ENCODE measurements at regions not wholly inside any gene's neighbourhood (a gene's known extent, or its start where the extent isn't known, plus 50 kb on each side); places are given as distances from the start of the nearest gene placed in this dataset.
"Not testable (repeated sequence)": the region's sequence is repeated elsewhere in the genome, so short reads cannot be mapped to it uniquely, and the experiment has no call there.

DNA sequence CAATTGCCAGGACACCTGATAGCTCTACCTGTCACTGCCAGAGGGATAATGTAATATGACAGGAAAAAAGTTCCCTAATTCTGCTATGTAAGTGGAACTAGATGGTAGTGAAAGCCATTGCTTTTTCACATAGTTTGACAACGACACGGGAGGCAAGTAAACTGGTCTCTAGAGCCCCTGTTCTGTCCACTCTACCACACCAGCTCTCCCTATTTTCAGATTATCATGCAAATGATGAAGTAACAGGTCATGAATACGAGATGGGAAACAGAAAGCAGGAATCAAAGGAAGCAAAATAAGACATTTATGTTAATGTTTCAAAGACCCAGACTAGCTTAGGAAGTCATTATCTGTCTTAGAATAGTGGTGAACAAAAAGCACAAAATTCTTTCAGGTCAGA, 56.2 kb downstream of the TAF11L14 start:
- DNase-seq = no peak

DNA sequence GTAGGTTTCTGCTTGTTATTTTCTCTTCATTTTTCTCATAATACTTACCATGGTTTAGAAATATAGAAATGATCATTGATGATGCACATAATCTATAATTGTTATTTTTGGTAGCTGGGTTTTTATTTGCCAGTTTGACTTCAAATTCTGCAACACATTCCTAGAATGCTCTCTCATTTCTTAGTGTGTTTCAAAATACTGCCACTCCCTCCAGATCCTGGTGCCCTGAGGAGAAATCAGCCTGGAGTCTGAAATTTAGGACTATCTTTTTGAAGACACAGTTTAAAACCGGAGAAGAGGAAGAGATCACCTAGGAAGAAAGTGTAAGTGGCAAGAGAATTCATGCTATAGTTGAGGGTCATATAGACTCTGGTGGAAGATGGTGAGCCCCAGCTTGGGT, 57.5 kb downstream of the TAF11L14 start:
- no peak for DNase-seq

DNA sequence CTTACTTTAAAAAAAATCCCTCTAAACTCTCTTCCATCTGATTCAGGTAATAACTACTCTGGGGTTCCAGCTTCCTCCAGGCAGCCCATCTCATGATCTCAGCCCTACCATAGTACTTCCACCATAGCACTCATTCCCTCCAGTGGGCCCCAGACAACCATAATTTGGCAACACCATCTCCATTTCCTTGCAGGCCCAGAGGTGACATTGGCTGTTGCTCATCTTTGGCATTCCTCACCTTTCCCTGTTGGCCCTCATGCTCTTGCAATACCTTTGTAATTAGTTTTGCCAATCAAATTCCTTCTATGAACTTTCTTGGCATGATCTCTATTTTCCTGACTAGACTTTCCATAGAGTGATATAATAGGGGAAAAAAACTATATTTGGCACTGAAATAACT, 60.1 kb downstream of the TAF11L14 start:
- DNase-seq = no peak

DNA sequence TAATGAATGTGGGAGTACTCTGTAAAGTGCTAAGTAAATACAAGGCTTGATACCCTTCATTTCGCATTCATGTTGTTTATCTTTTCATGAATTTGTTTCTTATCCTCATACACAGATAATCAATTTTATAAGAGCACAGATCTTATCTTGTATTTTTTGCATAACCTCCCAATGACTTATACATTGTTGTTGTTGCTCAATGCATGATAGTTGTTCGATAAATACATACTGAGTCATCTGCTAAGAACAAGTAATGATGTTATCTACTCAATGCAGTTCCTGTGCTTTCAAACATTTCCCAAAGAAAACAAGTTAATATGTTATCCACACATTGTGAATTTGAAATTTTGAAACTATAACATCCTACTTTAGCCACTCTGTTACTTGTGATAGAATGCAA, 60.7 kb downstream of the TAF11L14 start:
- DNase-seq = no peak

DNA sequence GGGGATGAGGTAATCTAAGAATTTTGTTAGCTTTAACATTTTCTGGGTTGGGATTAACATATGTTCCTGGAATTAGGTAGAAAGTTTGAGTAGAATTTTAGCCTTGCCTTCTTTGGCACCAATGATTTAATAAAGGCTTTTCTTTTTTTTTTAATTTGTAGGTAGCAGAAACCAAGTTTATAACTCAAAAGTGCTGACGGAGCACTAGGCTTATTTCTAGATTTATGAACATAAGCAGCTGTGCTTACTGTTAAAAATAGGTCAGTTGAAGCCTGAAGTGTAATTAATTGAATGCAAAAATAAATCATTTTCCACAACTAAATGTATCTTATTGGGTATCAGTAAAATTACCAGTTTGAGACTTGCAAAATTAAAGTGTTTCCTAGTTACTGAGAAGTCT, 62.4 kb downstream of the TAF11L14 start:
- DNase-seq = no peak

DNA sequence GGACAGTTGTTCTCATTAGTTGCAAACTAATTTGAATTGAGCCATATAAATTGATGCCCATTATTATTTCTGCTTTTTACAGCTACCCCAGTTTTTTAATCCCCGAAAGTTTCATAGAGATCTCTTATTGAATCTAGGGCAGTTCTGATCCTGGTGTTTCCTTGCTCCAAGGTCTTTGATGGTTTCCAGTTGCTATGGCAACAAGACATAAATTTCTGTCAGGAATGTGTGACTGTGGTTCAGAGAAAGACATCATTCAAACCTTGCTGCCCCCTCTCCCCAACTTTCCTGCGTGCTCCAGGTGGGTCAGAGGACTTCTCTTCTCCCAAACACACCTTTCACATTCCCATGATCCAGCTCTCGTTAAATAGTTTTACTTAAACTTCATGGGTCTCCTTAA, 63.4 kb downstream of the TAF11L14 start:
- no peak for DNase-seq

DNA sequence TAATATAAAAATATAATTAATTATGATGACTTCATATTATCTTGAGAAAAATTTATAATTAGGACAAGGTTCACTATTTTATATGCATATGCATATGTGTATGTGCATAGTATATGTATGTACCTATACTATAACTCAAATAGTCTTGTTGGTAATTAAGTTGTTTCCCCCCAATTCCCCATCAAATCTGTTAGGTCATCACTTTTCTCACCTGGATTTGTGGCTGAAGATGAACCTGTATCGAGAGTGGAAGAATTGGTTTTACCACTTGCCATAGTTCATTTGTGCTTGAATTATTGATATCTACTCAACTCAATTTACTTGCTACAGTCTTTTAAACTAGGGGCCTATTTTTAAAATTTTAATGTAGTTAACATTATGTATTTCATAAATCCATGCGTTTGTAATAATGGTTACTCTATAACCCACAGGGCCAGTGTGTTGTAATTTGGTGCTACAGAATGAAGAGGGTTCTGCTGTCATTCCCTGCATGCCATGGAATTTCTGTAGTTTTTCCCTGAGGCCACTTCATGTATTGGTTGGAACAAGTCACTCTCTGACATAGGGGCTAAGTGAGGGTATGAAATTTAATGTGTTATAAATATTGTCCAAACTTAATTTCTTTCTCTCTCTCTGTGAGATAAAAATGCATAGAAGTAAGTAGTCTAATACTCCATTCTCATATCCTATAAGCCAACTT, 74.9 kb downstream of the TAF11L14 start:
- DNase-seq = no peak

DNA sequence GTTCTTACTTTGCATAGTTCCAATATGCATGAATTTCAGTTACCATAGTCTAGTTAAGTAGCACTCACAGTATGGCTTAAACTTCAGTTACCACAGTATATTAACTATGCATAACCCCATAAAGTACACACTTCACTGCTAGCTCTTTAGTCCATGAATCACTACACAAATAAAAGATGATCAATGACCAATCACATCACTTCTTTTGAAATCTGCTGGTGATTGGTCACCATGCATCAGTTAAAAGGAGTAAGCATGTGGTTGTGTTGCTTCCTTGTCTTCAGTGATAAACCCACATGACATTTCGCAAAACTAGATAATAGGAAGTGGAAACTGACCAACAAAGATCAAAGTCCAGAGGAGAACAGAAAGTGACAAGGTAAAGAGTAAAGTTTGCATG, 79.0 kb downstream of the TAF11L14 start:
- no peak for DNase-seq

DNA sequence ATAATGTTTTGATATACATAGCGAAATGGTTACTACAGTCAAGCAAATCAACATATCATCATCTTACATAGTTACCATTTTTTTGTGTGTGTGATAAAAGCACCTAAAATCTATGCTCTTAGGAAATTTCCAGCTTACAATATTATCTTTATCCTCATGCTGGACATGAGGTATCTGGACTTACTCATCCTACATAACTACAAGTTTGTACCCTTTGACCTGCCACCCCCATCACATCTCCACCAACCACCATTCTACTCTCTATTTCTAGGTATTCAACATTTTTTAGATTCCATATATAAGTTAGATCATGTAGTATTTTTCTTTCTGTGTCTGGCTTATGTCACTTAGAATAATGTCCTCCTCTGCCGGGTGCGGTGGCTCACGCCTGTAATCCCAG, 79.9 kb downstream of the TAF11L14 start:
- no peak for DNase-seq

DNA sequence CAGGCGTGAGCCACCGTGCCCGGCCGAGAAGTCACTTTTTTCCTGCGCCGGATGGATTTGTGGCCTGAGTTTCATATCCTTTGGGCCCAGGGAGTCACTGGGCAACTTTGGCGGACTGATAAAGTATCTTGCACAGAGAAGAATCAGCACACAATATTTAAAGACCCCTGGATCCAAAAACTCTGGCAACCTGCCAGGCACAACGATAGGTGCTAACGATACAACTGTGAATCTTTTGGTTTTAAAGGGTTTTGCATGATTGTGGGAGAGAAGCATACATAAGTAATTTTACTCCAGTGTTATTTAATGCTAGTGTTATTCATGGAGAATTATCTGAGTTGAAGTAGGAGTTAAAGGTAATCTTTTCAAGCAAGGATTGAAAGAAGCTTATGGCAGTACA, 85.3 kb downstream of the TAF11L14 start:
- DNase-seq = no peak

DNA sequence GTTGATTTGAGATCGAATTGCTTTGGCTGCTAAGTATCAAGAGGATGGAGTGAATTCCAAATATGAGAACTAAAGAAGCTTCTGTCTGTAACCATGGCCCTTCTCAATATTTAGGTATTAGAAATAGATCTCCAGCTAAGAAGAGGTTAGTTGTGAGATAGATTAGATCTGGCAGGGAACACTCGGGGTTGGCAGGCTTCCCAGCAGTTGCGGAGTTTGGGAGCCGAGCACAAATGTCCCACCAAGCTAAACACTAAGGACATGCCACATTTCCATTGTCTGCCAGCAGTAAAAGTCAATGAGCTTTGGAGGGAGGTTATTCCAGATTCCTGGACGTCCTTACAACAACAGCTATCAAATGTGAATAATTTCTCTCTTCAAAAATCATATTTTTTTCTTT, 85.8 kb downstream of the TAF11L14 start:
- no peak for DNase-seq

DNA sequence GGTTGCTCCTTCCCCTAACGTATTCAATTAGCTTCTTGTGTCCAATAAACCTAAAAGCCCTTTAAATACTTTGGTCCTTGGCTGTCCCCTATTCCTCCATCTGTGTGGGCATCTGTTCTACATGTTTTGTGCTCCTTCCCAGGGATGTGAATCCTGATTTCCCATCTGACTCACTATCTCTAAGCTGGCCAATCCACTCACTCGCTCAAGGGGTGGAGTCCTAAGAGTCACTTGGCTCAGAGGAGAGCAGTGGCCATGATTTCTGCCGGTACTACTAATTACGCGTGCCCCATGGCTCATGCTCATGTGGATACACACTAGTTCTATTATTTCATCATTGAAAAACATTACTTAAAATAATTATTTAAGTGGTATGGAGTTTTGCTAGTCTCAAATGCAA, 89.6 kb downstream of the TAF11L14 start:
- DNase-seq = no peak

DNA sequence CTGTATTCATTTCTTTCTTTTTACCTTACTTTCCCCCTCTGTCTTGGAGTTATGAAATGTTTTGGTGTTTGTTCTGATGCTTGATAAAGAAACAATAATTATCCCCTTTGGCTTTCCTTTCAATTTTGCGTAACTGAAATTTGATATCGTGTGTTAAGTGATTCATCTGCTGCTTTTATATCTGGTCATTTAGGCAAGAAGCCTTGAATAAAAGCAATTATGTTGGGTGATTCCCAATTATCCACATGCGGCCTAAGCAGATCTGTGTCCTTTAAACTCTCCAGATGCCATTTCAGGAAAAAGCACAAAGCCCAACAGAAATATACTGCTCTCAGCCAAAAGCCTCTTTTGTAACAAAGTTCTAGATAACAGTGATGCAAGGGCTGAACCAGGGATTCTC, 92.8 kb downstream of the TAF11L14 start:
- DNase-seq = peak; percentile 17

DNA sequence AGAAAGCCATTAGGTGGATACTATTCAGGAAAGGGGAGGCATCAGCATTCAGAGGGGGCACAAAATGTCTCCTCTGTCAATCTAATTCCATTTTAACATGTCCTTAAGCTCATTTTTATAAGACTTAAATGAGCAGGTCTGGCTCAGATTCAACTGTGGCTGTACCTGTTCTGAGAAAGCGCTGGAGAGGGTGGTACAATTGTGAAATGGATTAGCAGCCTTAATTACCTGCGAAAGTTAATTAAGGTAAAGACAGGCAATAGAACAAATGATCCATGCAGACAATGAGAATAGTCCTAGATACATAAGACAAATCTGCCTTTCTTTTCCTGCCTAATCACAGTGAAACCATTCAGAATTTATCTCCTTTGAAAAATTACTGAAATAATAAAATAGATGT, 96.2 kb downstream of the TAF11L14 start:
- no peak for DNase-seq

DNA sequence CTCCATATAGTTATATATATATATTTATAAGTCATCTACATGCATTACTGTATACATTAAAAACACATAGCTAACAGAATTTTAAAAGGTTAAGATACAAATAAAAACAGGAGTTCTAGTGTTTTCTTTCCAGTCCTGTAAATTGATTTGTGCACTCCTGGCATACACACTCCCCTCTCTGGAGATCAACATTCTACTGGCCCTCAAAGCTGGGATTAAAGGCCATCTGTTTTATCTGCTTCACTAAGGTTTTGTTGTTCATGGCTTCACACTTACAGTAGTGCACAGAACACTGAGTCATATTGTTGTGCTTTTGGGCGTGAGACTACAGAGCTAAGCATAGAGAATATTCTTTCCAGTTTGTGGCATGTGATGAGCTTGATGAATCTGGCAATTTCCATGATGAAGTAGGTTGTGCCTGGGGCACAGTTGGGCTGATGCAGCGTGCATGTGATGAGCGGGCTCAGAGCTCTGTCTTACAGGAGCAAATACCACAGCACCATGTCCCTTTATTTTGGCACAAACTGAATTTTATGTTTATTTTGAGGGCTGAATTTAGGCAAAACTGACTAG, 98.2 kb downstream of the TAF11L14 start:
- DNase-seq = no peak

DNA sequence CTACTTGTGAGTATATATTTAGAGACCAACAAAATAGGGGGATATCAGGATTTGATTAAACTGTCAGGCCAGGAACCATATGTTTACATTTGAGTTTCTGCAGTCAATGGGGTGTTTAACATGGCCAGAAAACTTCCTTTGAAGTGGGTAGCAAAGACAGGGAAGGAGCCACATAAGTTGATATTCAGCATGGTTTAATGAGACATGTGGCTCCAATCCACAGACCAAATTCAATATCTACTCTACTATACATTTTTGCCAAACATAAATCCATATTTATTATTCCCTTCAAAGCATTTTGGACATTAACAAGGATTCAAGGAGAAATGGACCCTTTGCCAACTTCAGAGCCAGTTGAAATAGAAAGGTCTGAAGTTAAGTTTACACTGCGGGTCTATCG, 99.8 kb downstream of the TAF11L14 start:
- no peak for DNase-seq

DNA sequence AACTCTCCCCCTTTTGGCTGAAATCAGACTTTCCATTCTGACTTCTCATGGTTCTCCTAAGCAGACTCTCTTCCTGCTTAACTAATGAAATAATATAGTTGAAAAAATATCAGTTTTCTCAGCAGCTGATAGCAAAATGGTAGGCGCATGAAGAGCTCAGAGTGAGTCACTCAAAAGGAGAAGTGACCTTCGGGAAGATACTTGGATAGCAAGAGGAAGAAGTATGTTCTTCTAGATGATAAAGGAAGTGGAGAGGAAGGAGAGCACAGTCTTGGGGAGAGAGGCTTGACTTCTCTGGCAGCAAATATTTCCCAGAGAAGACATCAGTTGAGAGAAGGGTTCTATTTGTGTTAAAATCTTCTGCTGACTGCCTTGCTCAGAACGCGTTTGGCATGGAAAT, 101.5 kb downstream of the TAF11L14 start:
- DNase-seq = no peak

DNA sequence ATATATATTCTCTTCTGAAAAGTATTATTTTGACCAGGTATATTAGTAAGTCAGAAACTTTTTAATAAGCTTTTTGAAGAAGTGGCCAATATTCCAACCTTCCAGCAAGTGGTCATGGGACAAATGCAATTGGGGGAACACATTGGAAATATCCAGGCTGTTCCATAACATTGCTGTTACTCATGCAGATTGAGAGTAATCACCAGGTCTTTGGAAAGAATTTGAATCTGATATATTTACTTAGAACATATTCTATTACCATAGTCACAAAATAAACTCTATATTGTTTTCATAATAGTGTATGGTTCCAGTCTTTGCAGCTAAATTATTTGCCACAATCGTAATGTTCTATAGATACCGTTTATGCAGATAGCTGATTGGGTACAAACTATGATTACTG, 102.8 kb downstream of the TAF11L14 start:
- no peak for DNase-seq

DNA sequence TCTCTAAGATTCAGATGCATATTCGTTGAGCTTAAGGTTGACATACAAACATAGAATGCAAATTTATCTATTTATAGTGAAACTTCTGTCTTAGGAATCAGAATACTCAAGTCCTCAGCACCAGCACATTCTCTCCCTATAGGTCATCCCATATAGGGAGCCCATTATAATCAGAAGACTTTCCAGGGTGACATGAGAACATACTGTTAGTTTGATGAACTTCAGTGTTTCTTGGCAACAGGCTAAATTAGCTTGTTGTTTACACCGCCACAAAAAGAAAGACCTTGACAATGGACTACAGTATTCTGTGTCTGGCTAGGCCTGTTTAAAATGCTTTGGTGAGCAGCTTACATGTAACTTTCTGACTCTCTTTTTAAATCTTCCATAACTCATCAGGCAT, 104.2 kb downstream of the TAF11L14 start:
- no peak for DNase-seq

DNA sequence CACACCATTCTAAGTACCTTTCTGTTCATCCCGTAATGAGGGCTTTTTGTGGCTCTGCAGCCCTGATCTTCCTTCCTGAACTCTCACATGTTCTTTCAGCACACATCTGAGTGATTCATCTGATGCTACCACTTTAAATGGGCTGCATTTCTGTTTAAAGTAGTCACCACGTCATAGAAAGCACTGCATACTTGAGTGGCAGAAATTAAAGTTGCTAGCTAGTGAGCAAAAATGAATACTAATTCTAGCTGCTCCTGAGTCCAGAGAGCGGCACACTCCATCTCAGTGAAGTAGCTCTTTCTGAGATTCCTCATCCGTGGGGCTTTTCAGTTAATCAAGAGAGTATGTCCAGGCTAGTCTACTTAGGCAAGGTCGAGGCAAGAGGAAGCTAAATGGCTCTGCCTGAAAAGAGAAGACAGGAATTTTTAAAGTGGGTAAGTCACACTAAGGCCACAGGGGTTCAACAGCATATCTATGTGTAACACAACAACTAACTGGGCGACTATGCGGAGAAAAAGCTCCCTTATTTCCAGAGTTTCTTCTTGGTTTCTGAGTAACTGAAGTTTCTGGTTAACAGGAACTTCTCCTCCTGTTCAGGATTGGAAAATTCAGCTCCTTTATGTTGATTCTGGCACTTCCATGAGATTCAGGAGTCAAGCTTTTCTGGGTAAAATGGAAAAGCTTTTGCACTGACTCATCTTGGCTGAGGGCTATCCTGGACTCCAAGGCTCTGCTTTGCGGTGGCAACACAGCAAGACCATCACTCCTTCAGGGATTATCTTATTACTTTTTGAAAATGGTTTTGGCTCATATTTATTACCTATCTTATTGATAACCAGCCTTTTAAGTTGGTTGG, 109.5 kb downstream of the TAF11L14 start:
- no peak for DNase-seq

DNA sequence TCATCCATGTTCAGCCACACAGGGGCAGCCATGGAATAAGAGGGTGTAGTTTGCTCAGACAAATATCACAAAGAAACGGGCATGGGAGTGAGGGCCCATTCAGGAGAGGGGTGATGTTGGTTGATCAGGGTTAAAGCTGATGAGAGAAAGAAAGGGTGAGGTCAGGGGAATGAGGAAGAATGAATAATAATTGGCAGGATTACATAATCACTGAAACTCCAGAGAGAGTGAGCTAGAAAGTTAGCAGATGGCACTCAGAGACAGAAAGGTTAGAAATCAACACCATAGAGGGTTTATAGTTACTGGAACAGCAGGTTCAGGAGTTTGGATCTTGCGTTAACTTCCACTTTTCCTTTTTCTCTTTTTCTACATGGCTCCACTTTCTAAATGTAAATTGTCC, 113.9 kb downstream of the TAF11L14 start:
- no peak for DNase-seq

DNA sequence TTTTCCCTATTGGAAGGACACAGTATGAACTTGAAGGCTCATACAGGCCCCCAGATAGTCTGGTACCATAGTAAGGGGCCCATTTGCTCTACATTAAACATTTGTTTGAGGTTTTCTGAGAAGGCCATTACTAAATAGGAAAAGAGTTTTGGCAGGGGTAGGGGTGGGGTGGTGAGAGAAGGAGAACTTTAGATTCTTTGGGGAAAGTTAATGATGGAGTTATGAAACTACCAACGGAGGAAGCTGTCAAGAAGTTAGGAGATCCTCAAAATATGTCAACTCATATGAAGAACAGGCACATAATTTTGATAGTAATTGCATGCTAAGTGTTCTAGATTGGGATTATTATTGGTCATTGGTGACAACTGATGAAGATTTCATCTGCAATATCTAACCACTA, 114.7 kb downstream of the TAF11L14 start:
- no peak for DNase-seq

DNA sequence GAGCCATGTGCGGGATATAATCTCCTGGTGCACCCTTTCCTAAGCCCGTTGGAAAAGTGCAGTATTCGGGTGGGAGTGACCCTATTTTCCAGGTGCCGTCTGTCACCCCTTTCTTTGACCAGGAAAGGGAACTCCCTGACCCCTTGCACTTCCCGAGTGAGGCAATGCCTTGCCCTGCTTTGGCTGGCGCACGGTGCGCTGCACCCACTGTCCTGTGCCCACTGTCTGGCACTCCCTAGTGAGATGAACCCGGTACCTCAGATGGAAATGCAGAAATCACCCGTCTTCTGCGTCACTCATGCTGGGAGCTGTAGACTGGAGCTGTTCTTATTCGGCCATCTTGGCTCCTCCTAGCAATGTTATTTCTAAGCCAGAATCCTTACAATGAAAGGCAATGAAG, 121.1 kb downstream of the TAF11L14 start:
- DNase-seq = not testable (repeated sequence)

DNA sequence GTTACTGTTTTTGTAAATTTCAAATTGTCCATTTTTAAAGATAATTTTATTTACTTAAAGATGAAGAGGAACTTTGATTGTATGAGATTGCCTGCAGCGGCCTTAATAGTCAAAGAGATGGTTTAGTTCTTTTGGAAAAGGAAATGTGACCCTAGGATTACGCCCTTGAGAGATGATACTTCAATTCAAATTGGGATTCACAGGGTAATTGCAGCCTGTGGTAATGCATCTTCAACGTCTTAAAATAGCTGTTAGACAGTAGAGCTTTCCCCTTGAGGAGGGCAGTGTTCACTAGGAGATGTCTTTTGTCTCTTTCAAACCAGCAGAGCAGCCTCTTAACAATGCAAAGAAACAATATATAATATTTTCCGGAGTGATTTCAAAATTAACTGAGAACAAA, 127.1 kb downstream of the TAF11L14 start:
- no peak for DNase-seq
